NCI-H1694 (cell line): ENCODE measurements at regions not wholly inside any gene's neighbourhood (a gene's known extent, or its start where the extent isn't known, plus 50 kb on each side); places are given as distances from the start of the nearest gene placed in this dataset.
A peak's percentile ranks its signal among the peaks of the same experiment; 100 is the strongest.

Experiments used
- DNase-seq: peaks from one replicate; lab custom pipeline; 2025; lab: John Stamatoyannopoulos, UW

GRCh38 chr7:20945451-20945850 is 158.8 kb upstream of the SP8 start:
- no peak for DNase-seq

GRCh38 chr7:20952916-20953315 is 166.2 kb upstream of the SP8 start:
- DNase-seq: no peak

- DNase-seq: no peak
Measured at GRCh38 chr7:20954711-20955619, 168.3 kb upstream of the SP8 start.

- peak; percentile 42 for DNase-seq
Measured at GRCh38 chr7:20958572-20958971, 171.9 kb upstream of the SP8 start.

- DNase-seq: no peak
Measured at GRCh38 chr7:20959281-20959680, 172.6 kb upstream of the SP8 start.

- DNase-seq: no peak
Measured at GRCh38 chr7:20963556-20964280, 177.0 kb upstream of the SP8 start.

GRCh38 chr7:20964281-20964918 is 177.7 kb upstream of the SP8 start:
- DNase-seq: no peak

GRCh38 chr7:20971219-20971618 is 184.5 kb upstream of the SP8 start:
- DNase-seq: no peak

- DNase-seq: no peak
Measured at GRCh38 chr7:20980232-20980631, 193.5 kb upstream of the SP8 start.

- no peak for DNase-seq
Measured at GRCh38 chr7:20980668-20981264, 194.1 kb upstream of the SP8 start.

- DNase-seq: no peak
Measured at GRCh38 chr7:20988340-20988739, 201.7 kb upstream of the SP8 start.

- DNase-seq: no peak
Measured at GRCh38 chr7:20991544-20991943, 204.9 kb upstream of the SP8 start.

GRCh38 chr7:20993693-20994092 is 207.0 kb upstream of the SP8 start:
- no peak for DNase-seq

GRCh38 chr7:20998309-20998708 is 211.6 kb upstream of the SP8 start:
- DNase-seq: no peak

- no peak for DNase-seq
Measured at GRCh38 chr7:21011153-21011552, 224.5 kb upstream of the SP8 start.

- DNase-seq: no peak
Measured at GRCh38 chr7:21013765-21014539, 227.3 kb upstream of the SP8 start.

GRCh38 chr7:21020667-21021066 is 234.0 kb upstream of the SP8 start:
- no peak for DNase-seq

- DNase-seq: no peak
Measured at GRCh38 chr7:21023841-21024484, 237.3 kb upstream of the SP8 start.

- no peak for DNase-seq
Measured at GRCh38 chr7:21024485-21024867, 237.8 kb upstream of the SP8 start.

- DNase-seq: no peak
Measured at GRCh38 chr7:21028186-21028585, 241.5 kb upstream of the SP8 start.

- no peak for DNase-seq
Measured at GRCh38 chr7:21028599-21028998, 241.9 kb upstream of the SP8 start.
